ENCODE measurements at regions not wholly inside any gene's neighbourhood (a gene's known extent, or its start where the extent isn't known, plus 50 kb on each side); places are given as distances from the start of the nearest gene placed in this dataset.

DNA sequence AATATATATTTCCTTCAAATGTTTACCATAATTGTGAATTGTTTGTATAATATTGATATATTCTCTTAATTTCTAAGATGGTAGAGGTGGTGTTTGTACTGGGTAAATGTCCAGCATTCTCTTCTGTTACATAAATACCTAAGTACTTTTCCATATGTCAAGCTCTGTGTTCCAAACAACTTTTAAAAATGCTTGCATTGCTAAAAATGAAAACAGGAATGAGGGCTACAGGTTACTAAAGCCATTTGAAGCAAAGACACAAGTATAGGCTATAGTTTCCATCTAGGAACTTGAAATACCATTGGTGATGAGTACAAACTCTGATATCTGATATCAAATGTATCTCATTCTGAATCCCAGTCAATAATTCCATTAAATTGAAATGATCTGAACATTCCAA is 233.6 kb upstream of the SORCS1 start:
- ChIA-PET CTCF (no interaction called here), POLR2A (ENCODE audit: unreplicated experiment) (no interaction called here)
- Histone ChIP-seq H3K18ac (ENCODE audit: low read depth, low read length) (no peak overlapping the region), H3K27ac (ENCODE audit: insufficient read depth, low read length) (no peak overlapping the region), H3K9ac (ENCODE audit: low read depth, low read length) (no peak overlapping the region), H4K5ac (ENCODE audit: low read depth, low read length) (no peak overlapping the region), H3K4me3 (ENCODE audit: insufficient read depth, low read depth, low read length) (no peak overlapping the region), H4K20me1 (ENCODE audit: insufficient read depth, low read length) (no peaks in the 10 kb centered on the region), H3K27me3 (ENCODE audit: control insufficient read depth, insufficient read depth, low read length) (no peaks in the 10 kb centered on the region), H3K4me1 (ENCODE audit: control insufficient read depth, insufficient read depth, low read length) (no peaks in the 10 kb centered on the region), H2BK5ac (ENCODE audit: low read depth, low read length, poor library complexity, severe bottlenecking) (no peak overlapping the region), H2AK5ac (ENCODE audit: low read depth, low read length) (no peak overlapping the region), H2BK15ac (ENCODE audit: low read depth, low read length) (no peak overlapping the region), H4K8ac (ENCODE audit: low read depth in 2 of 2, low read length in 2 of 2) (no peak overlapping the region), H3K56ac (ENCODE audit: extremely low read depth, insufficient read depth, low read length) (no peak overlapping the region), H3K4ac (ENCODE audit: low read depth, low read length) (no peak overlapping the region), H2AK9ac (replicated peaks; ENCODE audit: low read depth, low read length, poor library complexity) (no peak overlapping the region), H3K9me3 (ENCODE audit: control insufficient read depth, insufficient read depth, low read length) (no peaks in the 10 kb centered on the region; the same call in 1 of the 2 replicates), H3K23ac (ENCODE audit: low read depth, low read length) (no peak overlapping the region), H3K9me1 (ENCODE audit: insufficient read depth, low read length) (no peaks in the 10 kb centered on the region), H3K4me2 (ENCODE audit: low read depth, low read length) (no peak overlapping the region), H3K14ac (replicated peaks; ENCODE audit: low read depth, low read length) (no peak overlapping the region), H2BK20ac (ENCODE audit: low read depth, low read length) (no peak overlapping the region), H2BK120ac (ENCODE audit: low read depth, low read length) (no peak overlapping the region), H2AFZ (replicated peaks; ENCODE audit: low read length, poor library complexity) (no peak overlapping the region), H3K36me3 (ENCODE audit: control insufficient read depth, insufficient read depth, low read length) (no peaks in the 10 kb centered on the region), H4K91ac (ENCODE audit: insufficient read depth, low read depth, low read length) (no peak overlapping the region), H3K79me1 (ENCODE audit: low read depth in 1 of 2, low read length in 2 of 2) (no peaks in the 10 kb centered on the region)
- no peak for ATAC-seq (ENCODE audit: low read depth)
- in situ Hi-C loops (cut with MboI; ENCODE audit: low sequenced_read_pairs) = no loop called here
- intact Hi-C loops (cut with micrococcal nuclease) = no loop called here
- DNase-seq = no peak
- dilution Hi-C loops (cut with HindIII; ENCODE audit: low sequenced_read_pairs, unreplicated experiment) = no loop called here
- TF ChIP-seq CHD1 (IDR thresholded peaks at IDR 0.05; ENCODE audit: low read depth, low read length) (no peak), MAFK (IDR thresholded peaks at IDR 0.05; ENCODE audit: low read depth, low read length) (peak; percentile 48)
- BruUV-seq (replicated peaks) = no TSS peak

Data from IMR-90 (cell line).